HCT116 (cell line): ENCODE measurements at regions not wholly inside any gene's neighbourhood (a gene's known extent, or its start where the extent isn't known, plus 50 kb on each side); places are given as distances from the start of the nearest gene placed in this dataset.

Experiments
- ATAC-seq: fragments of 200-7000 bp; cut with Tn5 transposase; 2 replicates; pipeline ENCODE4 v1.9.1; 2020; ENCODE audit warnings: mild to moderate bottlenecking, moderate library complexity
- BruUV-seq: library from RNA; stranded (reverse); fragments of 400-500 nt; replicated peaks from 2 replicates; lab custom pipeline; 2021; lab: Mats Ljungman, UMichigan
- CTCF ChIA-PET: fragments of 300-600 bp; sonication (Branson Sonifier 250); formaldehyde crosslinking; loops from one replicate; lab custom pipeline; 2021; ENCODE audit warnings: antibody characterized with exemption; lab: Charles Lee
- POLR2A ChIA-PET: fragments of 300-600, 350-600 bp; sonication (Branson Sonifier 250); formaldehyde crosslinking; loops from one replicate; lab custom pipeline; 2021; ENCODE audit warnings: antibody characterized with exemption; lab: Charles Lee
- RAD21 ChIA-PET, 2 experiments: fragments of 300-600 bp; sonication (Branson Sonifier 250); formaldehyde crosslinking; loops; one replicate each; lab custom pipeline; 2023; ENCODE audit warnings: low total read pairs in 2 of 2; ENCODE audit not compliant: uncharacterized antibody in 2 of 2, unreplicated experiment in 2 of 2, low non-redundant PET in 1 of 2; lab: Charles Lee
- DNase-seq: peaks from one replicate; pipeline ENCODE4 v3.0.0-alpha.2; 2010; ENCODE audit warnings: low read depth, low spot score
- H2AFZ ChIP-seq: fragments of 200-600 bp; shearing (Covaris generic), sonication (generic); 2 replicates; pipeline ENCODE4 v1.6.1; 2017; ENCODE audit warnings: low read depth, mixed run types, mixed read lengths, antibody characterized with exemption, low read length; ENCODE audit not compliant: poor library complexity, severe bottlenecking
- H3K27ac ChIP-seq: 2 replicates; pipeline ENCODE4 v1.5.1; 2012; ENCODE audit warnings: low read depth, low read length
- H3K27me3 ChIP-seq: fragments of 200-600 bp; sonication (generic); 2 replicates; pipeline ENCODE4 v1.6.1; 2016; ENCODE audit warnings: mixed run types, low read length, mixed read lengths; ENCODE audit not compliant: insufficient read depth
- H3K36me3 ChIP-seq, 2 experiments: fragments of 200-500 bp in 1 of 2; fragments of 200-600 bp in 1 of 2; sonication (Bioruptor generic) in 1 of 2; sonication (generic) in 1 of 2; 2 replicates each; pipeline versions ENCODE4 v1.5.1 to v1.6.1; 2014 to 2016; ENCODE audit warnings: low read length in 2 of 2, inconsistent platforms in 1 of 2, mixed read lengths in 1 of 2, mixed run types in 1 of 2; ENCODE audit not compliant: insufficient read depth in 2 of 2, control insufficient read depth in 1 of 2
- H3K4me1 ChIP-seq, 2 experiments: fragments of 200-600 bp in 1 of 2; sonication (generic) in 1 of 2; 2 replicates each; pipeline versions ENCODE4 v1.5.1 to v1.6.1; 2012 to 2017; ENCODE audit warnings: low read length in 2 of 2, inconsistent platforms in 1 of 2, mild to moderate bottlenecking in 1 of 2, mixed read lengths in 1 of 2, mixed run types in 1 of 2, moderate library complexity in 1 of 2; ENCODE audit not compliant: insufficient read depth in 2 of 2, control insufficient read depth in 1 of 2
- H3K4me2 ChIP-seq: fragments of 200-600 bp; sonication (generic); 2 replicates; pipeline ENCODE4 v1.6.1; 2017; ENCODE audit warnings: mixed run types, low read length, mixed read lengths
- H3K4me3 ChIP-seq, 2 experiments: fragments of 200-600 bp in 1 of 2; sonication (generic) in 1 of 2; replicated peaks in 1 of 2; 2 replicates each; pipeline ENCODE4 v1.5.1; 2011 to 2016; ENCODE audit warnings: low read length in 2 of 2, control low read depth in 1 of 2, low read depth in 1 of 2, mild to moderate bottlenecking in 1 of 2, mixed read lengths in 1 of 2, mixed run types in 1 of 2
- H3K79me2 ChIP-seq: fragments of 200-600 bp; sonication (generic); 2 replicates; pipeline ENCODE4 v1.6.1; 2017; ENCODE audit warnings: mild to moderate bottlenecking, mixed run types, low read length, moderate library complexity, mixed read lengths; ENCODE audit not compliant: insufficient read depth
- H3K9ac ChIP-seq: fragments of 200-600 bp; sonication (generic); 2 replicates; pipeline ENCODE4 v1.6.1; 2016; ENCODE audit warnings: low read length, mixed read lengths
- H3K9me2 ChIP-seq: fragments of 200-600 bp; sonication (generic), shearing (Covaris generic); 2 replicates; pipeline ENCODE4 v1.6.1; 2017; ENCODE audit warnings: mixed run types, mild to moderate bottlenecking, moderate library complexity; ENCODE audit not compliant: insufficient read depth
- H3K9me3 ChIP-seq, 2 experiments: fragments of 200-500 bp in 1 of 2; fragments of 200-600 bp in 1 of 2; sonication (Bioruptor generic) in 1 of 2; sonication (generic) in 1 of 2; 2 replicates each; pipeline ENCODE4 v1.6.1; 2014 to 2017; ENCODE audit warnings: low read length in 2 of 2, mixed read lengths in 2 of 2, inconsistent platforms in 1 of 2, low read depth in 1 of 2, mild to moderate bottlenecking in 1 of 2, mixed run types in 1 of 2, moderate library complexity in 1 of 2; ENCODE audit not compliant: control insufficient read depth in 1 of 2, insufficient read depth in 1 of 2
- H4K20me1 ChIP-seq: fragments of 200-600 bp; sonication (generic), shearing (Covaris generic); 2 replicates; pipeline ENCODE4 v1.6.1; 2017; ENCODE audit warnings: mixed run types, mild to moderate bottlenecking, moderate library complexity; ENCODE audit not compliant: insufficient read depth
- ATF3 ChIP-seq: IDR thresholded peaks from 2 replicates; pipeline ENCODE4 v1.6.1; 2012
- CBX3 ChIP-seq: IDR thresholded peaks from 2 replicates; pipeline ENCODE4 v1.6.1; 2012; ENCODE audit warnings: low read depth
- EZH2 ChIP-seq: fragments of 200-600 bp; sonication (generic); IDR thresholded peaks from 2 replicates; pipeline ENCODE4 v1.6.1; 2017; ENCODE audit warnings: antibody characterized with exemption, mixed run types
- EZH2phosphoT487 ChIP-seq: fragments of 200-600 bp; IDR thresholded peaks from 2 replicates; pipeline ENCODE4 v1.6.1; 2018; ENCODE audit warnings: antibody characterized with exemption, borderline replicate concordance
- FOSL1 ChIP-seq: IDR thresholded peaks from 2 replicates; pipeline ENCODE4 v1.6.1; 2012; ENCODE audit warnings: low read depth
- RAD21 ChIP-seq: IDR thresholded peaks from 2 replicates; pipeline ENCODE4 v1.6.1; 2012; ENCODE audit warnings: low read depth, mild to moderate bottlenecking
- REST ChIP-seq: IDR thresholded peaks from 2 replicates; pipeline ENCODE4 v1.6.1; 2012; ENCODE audit warnings: low read depth
- SP1 ChIP-seq: IDR thresholded peaks from 2 replicates; pipeline ENCODE4 v1.6.1; 2012; ENCODE audit warnings: low read depth
- SRF ChIP-seq: IDR thresholded peaks from 2 replicates; pipeline ENCODE4 v1.6.1; 2012; ENCODE audit warnings: low read depth
- YY1 ChIP-seq: IDR thresholded peaks from 2 replicates; pipeline ENCODE4 v1.6.1; 2011; ENCODE audit warnings: low read length, low read depth, moderate library complexity, mild to moderate bottlenecking; ENCODE audit not compliant: insufficient replicate concordance; ENCODE audit errors: extremely low read depth
- ZFX ChIP-seq: fragments of 450-650 bp; IDR thresholded peaks from 2 replicates; pipeline ENCODE4 v1.6.1; 2017
- ZNF274 ChIP-seq: fragments of 200-500 bp; sonication (Bioruptor generic); IDR thresholded peaks from 2 replicates; pipeline ENCODE4 v1.6.1; 2014; ENCODE audit warnings: mild to moderate bottlenecking, low read depth, low read length, inconsistent platforms
- intact Hi-C: fragments of 100-400 bp; cut with micrococcal nuclease; formaldehyde crosslinking; loops from 2 replicates; pipeline ENCODE4 v1.10.0; 2022

GRCh38 chr1:208607616-208608015 is 363.4 kb upstream of the PLXNA2 start:
- H3K9me2 ChIP-seq: no peaks in the 10 kb centered on the region
- ChIA-PET POLR2A (no interaction called here), CTCF (no interaction called here), RAD21 (no interaction called here)
- H4K20me1 ChIP-seq: no peaks in the 10 kb centered on the region
- no peak for ATAC-seq
- no peak overlapping the region for H3K9ac ChIP-seq
- no peak for TF ChIP-seq EZH2
- TF ChIP-seq ZNF274: no peak
- no peaks in the 10 kb centered on the region for H3K79me2 ChIP-seq
- no peak for DNase-seq
- no peak overlapping the region for H2AFZ ChIP-seq
- H3K9me3 ChIP-seq: no peaks in the 10 kb centered on the region
- BruUV-seq: no TSS peak
- no peaks in the 10 kb centered on the region for H3K27me3 ChIP-seq
- H3K36me3 ChIP-seq: no peaks in the 10 kb centered on the region
- intact Hi-C loops: no loop called here
- H3K4me2 ChIP-seq: no peak overlapping the region
- no peaks in the 10 kb centered on the region for H3K4me1 ChIP-seq
- H3K4me3 ChIP-seq: no peak overlapping the region
- no peak overlapping the region for H3K27ac ChIP-seq

GRCh38 chr1:208614610-208615009 is 370.4 kb upstream of the PLXNA2 start:
- intact Hi-C loops: no loop called here
- TF ChIP-seq REST (no peak), CBX3 (no peak), ZNF274 (no peak), SRF (no peak), YY1 (no peak), RAD21 (no peak), FOSL1 (no peak), ATF3 (no peak), ZFX (no peak), EZH2phosphoT487 (no peak), SP1 (no peak)
- TF ChIP-seq, all 23 proteins: peak for 0
- DNase-seq (no peak), ATAC-seq (no peak)
- CTCF ChIA-PET: no interaction called here
- H3K79me2 ChIP-seq: no peaks in the 10 kb centered on the region
- H3K4me2 ChIP-seq: no peak overlapping the region
- H3K27me3 ChIP-seq: no peaks in the 10 kb centered on the region
- H3K9me3 ChIP-seq: no peaks in the 10 kb centered on the region
- RAD21 ChIA-PET: no interaction called here
- POLR2A ChIA-PET: no interaction called here
- no peaks in the 10 kb centered on the region for H3K36me3 ChIP-seq
- no peaks in the 10 kb centered on the region for H4K20me1 ChIP-seq
- no peaks in the 10 kb centered on the region for H3K9me2 ChIP-seq
- no peak overlapping the region for H3K27ac ChIP-seq
- no peak overlapping the region for H2AFZ ChIP-seq
- no TSS peak for BruUV-seq
- no peak overlapping the region for H3K9ac ChIP-seq
- no peak overlapping the region for H3K4me3 ChIP-seq
- H3K4me1 ChIP-seq: no peaks in the 10 kb centered on the region
